Activated naive CD4-positive, alpha-beta T cell treated with anti-CD3 and anti-CD28 coated beads, Interleukin-2, amount 10 ng/mL, durations not matched to agents 7 days and 5 days (primary cell): ENCODE measurements at regions not wholly inside any gene's neighbourhood (a gene's known extent, or its start where the extent isn't known, plus 50 kb on each side); places are given as distances from the start of the nearest gene placed in this dataset.

ENCODE experiments used
- CTCF ChIA-PET: fragments of 350-600 bp; sonication (Branson Sonifier 250); formaldehyde crosslinking; loops from one replicate; lab custom pipeline; 2021; ENCODE audit warnings: antibody characterized with exemption; lab: Charles Lee
- DNase-seq: peaks from one replicate; pipeline ENCODE4 v3.0.0-alpha.2; 2020
- H3K27ac Mint-ChIP-seq: one replicate; pipeline ENCODE4 v1.8.0; 2021; ENCODE audit warnings: mild to moderate bottlenecking, moderate library complexity, mixed read lengths
- H3K27me3 Mint-ChIP-seq: one replicate; pipeline ENCODE4 v1.8.0; 2021; ENCODE audit warnings: mild to moderate bottlenecking, mixed read lengths
- H3K36me3 Mint-ChIP-seq: one replicate; pipeline ENCODE4 v1.8.0; 2021; ENCODE audit warnings: mixed read lengths
- H3K4me1 Mint-ChIP-seq: one replicate; pipeline ENCODE4 v1.8.0; 2021; ENCODE audit warnings: mixed read lengths
- H3K4me3 Mint-ChIP-seq: one replicate; pipeline ENCODE4 v1.8.0; 2021; ENCODE audit warnings: mild to moderate bottlenecking, moderate library complexity, mixed read lengths
- H3K9me3 Mint-ChIP-seq: one replicate; pipeline ENCODE4 v1.8.0; 2021; ENCODE audit warnings: mixed read lengths

- Mint-ChIP-seq H3K9me3 (no peaks in the 10 kb centered on the region), H3K4me1 (no peaks in the 10 kb centered on the region)
These were observed 265.5 kb upstream of the C2CD4B start for GRCh38 chr15:62430552-62430951.

GRCh38 chr15:62431008-62431797 is 266.1 kb upstream of the C2CD4B start:
- H3K27ac Mint-ChIP-seq: no peak overlapping the region
- no peaks in the 10 kb centered on the region for H3K9me3 Mint-ChIP-seq
- no peaks in the 10 kb centered on the region for H3K4me1 Mint-ChIP-seq
- H3K4me3 Mint-ChIP-seq: no peak overlapping the region
- no peaks in the 10 kb centered on the region for H3K36me3 Mint-ChIP-seq
- CTCF ChIA-PET: no interaction called here
- no peak for DNase-seq
- H3K27me3 Mint-ChIP-seq: no peaks in the 10 kb centered on the region

More at GRCh38 chr15:62430552-62430951, 265.5 kb upstream of the C2CD4B start:
- no peaks in the 10 kb centered on the region for H3K27me3 Mint-ChIP-seq
- no peak overlapping the region for H3K4me3 Mint-ChIP-seq
- no peak overlapping the region for H3K27ac Mint-ChIP-seq
- no peaks in the 10 kb centered on the region for H3K36me3 Mint-ChIP-seq
- DNase-seq: no peak
- CTCF ChIA-PET: no interaction called here

- CTCF ChIA-PET: no interaction called here
- no peaks in the 10 kb centered on the region for H3K27me3 Mint-ChIP-seq
- H3K27ac Mint-ChIP-seq: no peak overlapping the region
These were observed 266.7 kb upstream of the C2CD4B start for GRCh38 chr15:62431817-62432216.

GRCh38 chr15:62432702-62433398 is 267.8 kb upstream of the C2CD4B start:
- DNase-seq: no peak
- no peaks in the 10 kb centered on the region for H3K9me3 Mint-ChIP-seq
- H3K27me3 Mint-ChIP-seq: no peaks in the 10 kb centered on the region
- H3K27ac Mint-ChIP-seq: no peak overlapping the region
- no peaks in the 10 kb centered on the region for H3K36me3 Mint-ChIP-seq
- no peaks in the 10 kb centered on the region for H3K4me1 Mint-ChIP-seq
- no peak overlapping the region for H3K4me3 Mint-ChIP-seq
- CTCF ChIA-PET: no interaction called here

More at GRCh38 chr15:62431817-62432216, 266.7 kb upstream of the C2CD4B start:
- no peaks in the 10 kb centered on the region for H3K9me3 Mint-ChIP-seq
- H3K36me3 Mint-ChIP-seq: no peaks in the 10 kb centered on the region
- DNase-seq: no peak
- H3K4me3 Mint-ChIP-seq: no peak overlapping the region
- H3K4me1 Mint-ChIP-seq: no peaks in the 10 kb centered on the region

GRCh38 chr15:62436235-62436634 is 271.1 kb upstream of the C2CD4B start:
- CTCF ChIA-PET: no interaction called here

GRCh38 chr15:62437753-62438152 is 272.7 kb upstream of the C2CD4B start:
- no peak for DNase-seq
- no peaks in the 10 kb centered on the region for H3K9me3 Mint-ChIP-seq
- no peak overlapping the region for H3K27ac Mint-ChIP-seq
- CTCF ChIA-PET: no interaction called here
- H3K4me1 Mint-ChIP-seq: no peaks in the 10 kb centered on the region
- H3K4me3 Mint-ChIP-seq: no peak overlapping the region
- H3K27me3 Mint-ChIP-seq: no peaks in the 10 kb centered on the region
- H3K36me3 Mint-ChIP-seq: no peaks in the 10 kb centered on the region

More at GRCh38 chr15:62436235-62436634, 271.1 kb upstream of the C2CD4B start:
- DNase-seq: no peak
- Mint-ChIP-seq H3K4me1 (no peaks in the 10 kb centered on the region), H3K4me3 (no peak overlapping the region), H3K9me3 (no peaks in the 10 kb centered on the region), H3K36me3 (no peaks in the 10 kb centered on the region), H3K27ac (no peak overlapping the region), H3K27me3 (no peaks in the 10 kb centered on the region)

GRCh38 chr15:62439543-62440016 is 274.5 kb upstream of the C2CD4B start:
- H3K36me3 Mint-ChIP-seq: no peaks in the 10 kb centered on the region
- CTCF ChIA-PET: interaction anchor here (0.6 kb wide), 1 partner anchor 545 kb away, joined by 3 read pairs; no protein-coding TSS in a partner anchor
- no peaks in the 10 kb centered on the region for H3K9me3 Mint-ChIP-seq
- no peaks in the 10 kb centered on the region for H3K27me3 Mint-ChIP-seq
- H3K4me3 Mint-ChIP-seq: no peak overlapping the region
- no peak overlapping the region for H3K27ac Mint-ChIP-seq
- no peaks in the 10 kb centered on the region for H3K4me1 Mint-ChIP-seq
- no peak for DNase-seq

- Mint-ChIP-seq H3K9me3 (no peaks in the 10 kb centered on the region), H3K4me1 (no peaks in the 10 kb centered on the region), H3K27me3 (no peaks in the 10 kb centered on the region), H3K36me3 (no peaks in the 10 kb centered on the region), H3K27ac (no peak overlapping the region), H3K4me3 (no peak overlapping the region)
- DNase-seq: no peak
- CTCF ChIA-PET: no interaction called here
These were observed 275.4 kb upstream of the C2CD4B start for GRCh38 chr15:62440362-62441105.

GRCh38 chr15:62444104-62445022 is 279.3 kb upstream of the C2CD4B start:
- H3K27me3 Mint-ChIP-seq: no peaks in the 10 kb centered on the region
- no peaks in the 10 kb centered on the region for H3K36me3 Mint-ChIP-seq
- CTCF ChIA-PET: no interaction called here

GRCh38 chr15:62445244-62445643 is 280.2 kb upstream of the C2CD4B start:
- no peak for DNase-seq
- CTCF ChIA-PET: interaction anchor here (0.6 kb wide), 1 partner anchor 268 kb away, joined by 3 read pairs; no protein-coding TSS in a partner anchor
- no peaks in the 10 kb centered on the region for H3K4me1 Mint-ChIP-seq
- no peaks in the 10 kb centered on the region for H3K36me3 Mint-ChIP-seq
- no peak overlapping the region for H3K27ac Mint-ChIP-seq
- H3K9me3 Mint-ChIP-seq: no peaks in the 10 kb centered on the region
- no peak overlapping the region for H3K4me3 Mint-ChIP-seq
- H3K27me3 Mint-ChIP-seq: peaks cover 5% of the 10 kb centered on the region

More at GRCh38 chr15:62444104-62445022, 279.3 kb upstream of the C2CD4B start:
- Mint-ChIP-seq H3K4me3 (no peak overlapping the region), H3K4me1 (no peaks in the 10 kb centered on the region), H3K9me3 (no peaks in the 10 kb centered on the region), H3K27ac (no peak overlapping the region)
- DNase-seq: no peak

- peaks cover 8% of the 10 kb centered on the region for H3K27me3 Mint-ChIP-seq
- no peak overlapping the region for H3K27ac Mint-ChIP-seq
- H3K4me3 Mint-ChIP-seq: no peak overlapping the region
- CTCF ChIA-PET: no interaction called here
- H3K4me1 Mint-ChIP-seq: no peaks in the 10 kb centered on the region
- no peak for DNase-seq
- no peaks in the 10 kb centered on the region for H3K36me3 Mint-ChIP-seq
- no peaks in the 10 kb centered on the region for H3K9me3 Mint-ChIP-seq
These were observed 281.9 kb upstream of the C2CD4B start for GRCh38 chr15:62446984-62447383.

- no peak overlapping the region for H3K27ac Mint-ChIP-seq
- CTCF ChIA-PET: no interaction called here
- H3K36me3 Mint-ChIP-seq: no peaks in the 10 kb centered on the region
- H3K9me3 Mint-ChIP-seq: no peaks in the 10 kb centered on the region
- DNase-seq: no peak
- H3K4me1 Mint-ChIP-seq: no peaks in the 10 kb centered on the region
- peaks cover 8% of the 10 kb centered on the region for H3K27me3 Mint-ChIP-seq
- no peak overlapping the region for H3K4me3 Mint-ChIP-seq
These were observed 282.7 kb upstream of the C2CD4B start for GRCh38 chr15:62447742-62448141.

GRCh38 chr15:62449638-62450037 is 284.6 kb upstream of the C2CD4B start:
- Mint-ChIP-seq H3K36me3 (no peaks in the 10 kb centered on the region), H3K27ac (no peak overlapping the region)

More at GRCh38 chr15:62449638-62450037, 284.6 kb upstream of the C2CD4B start:
- no peak for DNase-seq
- H3K9me3 Mint-ChIP-seq: no peaks in the 10 kb centered on the region
- peaks cover 8% of the 10 kb centered on the region for H3K27me3 Mint-ChIP-seq
- no peaks in the 10 kb centered on the region for H3K4me1 Mint-ChIP-seq
- CTCF ChIA-PET: no interaction called here
- no peak overlapping the region for H3K4me3 Mint-ChIP-seq
